NOMO-1 (cell line): ENCODE measurements at regions not wholly inside any gene's neighbourhood (a gene's known extent, or its start where the extent isn't known, plus 50 kb on each side); places are given as distances from the start of the nearest gene placed in this dataset.

ENCODE experiments used
- DNase-seq, 2 experiments: peaks; one replicate each; lab custom pipeline; 2025; ENCODE audit not compliant: unreplicated experiment in 2 of 2; lab: John Stamatoyannopoulos, UW

GRCh38 chr3:159796226-159796625 lies 192.4 kb upstream of the IL12A start:
- no peak for DNase-seq

DNA sequence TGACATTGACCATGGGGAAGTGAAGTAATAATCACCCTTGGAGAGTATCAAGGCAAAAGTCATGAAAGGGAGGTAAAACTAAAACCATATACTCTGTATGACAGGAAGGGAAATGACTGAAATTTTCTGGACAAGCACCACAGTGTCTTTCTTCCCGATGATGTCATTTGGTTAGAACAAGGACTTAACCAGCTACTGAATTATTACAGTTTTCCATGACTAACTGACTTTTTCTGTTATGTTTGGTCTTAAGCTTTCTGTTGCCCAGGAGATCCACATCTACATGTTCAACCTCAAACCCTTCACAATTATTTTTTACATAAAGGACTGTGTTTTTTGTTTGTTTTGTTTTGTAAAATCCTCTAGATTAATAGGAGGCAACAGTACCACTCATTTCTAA lies 191.9 kb upstream of the IL12A start:
- no peak for DNase-seq

- no peak for DNase-seq
These were observed 190.9 kb upstream of the IL12A start for GRCh38 chr3:159797771-159798170.

- DNase-seq, result no peak
These were observed 189.7 kb upstream of the IL12A start for GRCh38 chr3:159798951-159799350.

- DNase-seq, result no peak
These were observed 188.0 kb upstream of the IL12A start for GRCh38 chr3:159800434-159801155.

DNA sequence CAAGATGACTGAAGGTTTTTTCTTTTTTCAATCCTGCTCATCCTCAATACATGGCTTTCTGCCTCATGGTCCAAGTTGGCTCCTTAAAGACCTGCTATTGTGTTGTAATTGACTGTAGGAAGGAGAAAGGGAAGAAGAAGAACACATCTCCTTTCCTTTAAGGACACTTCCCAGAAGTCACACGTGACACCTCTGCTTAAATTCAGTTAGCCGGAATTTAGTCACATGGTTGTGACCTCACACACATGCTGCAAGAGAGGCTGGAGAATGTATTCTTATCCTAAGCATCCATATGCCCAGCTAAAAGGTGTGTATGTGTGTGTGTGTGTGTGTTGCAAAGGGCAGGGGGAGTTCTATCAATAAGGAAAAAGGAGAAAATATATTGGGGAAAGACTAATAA lies 185.8 kb upstream of the IL12A start:
- no peak for DNase-seq

DNA sequence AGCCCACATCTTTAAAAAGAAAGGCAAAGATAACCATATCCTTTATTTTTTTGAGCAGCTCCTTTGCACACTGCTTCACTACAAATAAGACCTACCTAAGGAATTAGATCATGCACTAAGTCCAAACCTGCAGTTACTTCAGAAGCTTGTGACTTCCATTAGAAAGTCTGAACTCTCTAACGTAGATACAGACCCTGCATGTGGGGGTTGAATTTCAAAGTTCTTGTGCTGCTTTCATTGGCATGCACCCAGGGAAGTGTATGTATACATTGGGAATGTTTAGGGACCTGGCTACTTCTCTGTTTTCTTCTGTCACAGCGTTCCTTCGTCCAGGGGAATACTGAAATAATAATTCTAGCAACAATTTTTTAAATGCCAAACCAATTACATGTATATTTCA lies 185.2 kb upstream of the IL12A start:
- DNase-seq, result no peak

DNA sequence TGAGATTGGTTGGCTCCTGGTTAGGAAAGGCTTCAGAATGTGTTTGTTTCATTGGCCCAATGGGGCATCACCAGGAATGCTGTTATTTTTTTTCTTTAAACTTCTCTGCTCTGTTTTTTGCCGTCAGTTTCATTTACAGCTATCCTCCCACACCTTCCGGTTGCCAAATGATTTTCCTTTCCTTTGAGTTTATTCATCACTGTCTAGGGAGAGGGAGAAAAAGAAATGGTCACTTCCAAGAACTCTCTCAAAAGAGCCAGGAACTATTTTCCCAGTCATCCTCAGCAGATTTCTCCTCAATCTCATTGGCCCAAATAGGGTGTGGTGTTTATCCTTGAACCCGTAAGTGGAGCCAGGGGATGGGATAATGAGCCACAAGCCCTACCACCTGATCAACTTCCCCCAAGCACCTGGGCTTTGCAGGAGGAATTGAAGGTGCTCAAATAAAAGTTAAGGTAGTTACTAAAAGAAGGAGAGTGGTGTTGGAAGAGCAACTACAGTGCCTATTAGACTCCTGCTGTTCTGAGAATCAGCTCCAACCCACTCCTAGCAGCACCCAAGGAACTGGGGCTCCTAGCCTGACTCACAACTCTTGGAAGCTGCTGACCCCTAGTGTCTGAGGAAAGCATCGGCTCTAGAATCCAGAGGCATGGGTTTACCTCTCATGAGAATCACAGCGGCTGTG lies 183.8 kb upstream of the IL12A start:
- DNase-seq, result peak; percentile 52 to 67

DNA sequence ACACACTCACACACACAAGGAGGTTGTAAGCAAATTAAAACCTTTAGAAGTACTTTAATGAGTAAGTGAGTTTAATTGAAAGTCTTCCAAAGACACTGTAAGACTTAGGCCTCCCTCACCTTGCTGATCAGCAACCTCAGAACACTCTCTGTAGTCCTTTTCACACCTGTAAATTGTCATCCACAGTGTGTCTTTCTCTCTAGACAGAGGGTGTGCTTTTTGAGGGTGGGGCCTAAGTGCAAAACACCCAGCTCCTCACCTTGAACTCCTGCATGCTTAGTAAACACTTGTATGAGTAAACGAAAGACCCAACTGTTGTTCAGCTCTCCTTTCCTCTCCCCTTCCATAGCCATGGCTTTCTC lies 183.2 kb upstream of the IL12A start:
- no peak for DNase-seq

- no peak for DNase-seq
These were observed 182.2 kb upstream of the IL12A start for GRCh38 chr3:159806412-159806811.

DNA sequence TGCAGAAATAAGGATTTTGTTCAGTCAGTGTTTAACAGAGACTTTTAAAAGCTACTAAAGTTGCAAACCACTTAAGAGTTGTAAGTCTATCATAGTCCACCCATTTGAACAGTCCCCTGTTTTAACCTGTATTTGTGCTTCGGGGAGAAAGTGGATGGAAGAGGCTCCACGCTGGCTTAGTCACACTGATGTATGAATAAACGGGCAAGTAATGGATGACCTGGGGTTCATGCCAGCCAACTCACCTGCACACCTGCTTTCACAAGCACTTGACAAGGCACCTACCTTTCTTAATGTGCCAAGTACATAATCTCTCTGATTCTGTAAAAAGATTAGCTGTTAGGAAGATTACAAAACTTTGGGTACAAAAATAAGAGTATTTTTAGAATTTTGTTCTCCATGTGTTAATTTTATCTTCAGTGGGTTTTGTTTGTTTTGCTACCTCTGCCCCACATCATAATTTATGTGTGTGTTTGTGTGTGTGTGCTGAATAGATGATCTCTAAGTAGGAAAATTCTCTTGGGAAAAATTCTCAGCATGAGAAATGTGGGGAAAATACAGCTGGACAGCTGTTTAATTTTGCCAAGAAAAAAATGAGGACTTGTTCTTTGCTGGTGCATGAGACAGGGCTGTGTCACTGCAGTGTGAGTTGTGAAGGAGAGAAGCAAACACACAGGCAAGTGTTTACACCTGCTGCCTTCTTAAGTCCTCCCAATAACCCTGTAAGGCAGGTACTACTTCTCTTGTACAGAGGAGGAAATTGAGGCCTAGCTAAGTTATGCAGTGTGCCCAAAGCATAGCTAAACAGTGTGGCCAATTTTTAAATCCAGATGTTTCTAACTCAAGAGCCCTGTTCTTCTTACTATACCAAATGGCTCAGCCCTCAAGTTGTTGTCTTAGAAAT lies 181.2 kb upstream of the IL12A start:
- DNase-seq, result no peak

- no peak for DNase-seq
These were observed 174.7 kb upstream of the IL12A start for GRCh38 chr3:159813822-159814531.

DNA sequence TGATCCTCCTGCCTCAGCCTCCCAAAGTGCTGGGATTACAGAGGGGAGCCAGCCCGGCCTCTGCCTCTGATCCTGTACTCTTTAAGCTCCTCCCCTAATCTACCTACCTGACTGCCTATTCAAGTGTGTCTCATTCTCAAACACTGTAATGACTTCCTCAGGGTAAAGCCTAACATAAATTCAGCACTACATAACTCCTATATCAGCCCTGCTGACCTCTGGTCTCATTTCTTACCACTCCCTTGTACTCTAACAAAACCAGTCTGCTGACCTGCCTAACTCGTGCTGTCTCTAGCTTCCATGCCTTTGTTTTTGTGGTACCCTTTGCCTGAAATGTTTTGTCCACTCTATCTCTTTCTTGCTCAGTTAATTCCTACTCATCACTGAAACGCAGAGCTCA lies 172.1 kb upstream of the IL12A start:
- no peak for DNase-seq

DNA sequence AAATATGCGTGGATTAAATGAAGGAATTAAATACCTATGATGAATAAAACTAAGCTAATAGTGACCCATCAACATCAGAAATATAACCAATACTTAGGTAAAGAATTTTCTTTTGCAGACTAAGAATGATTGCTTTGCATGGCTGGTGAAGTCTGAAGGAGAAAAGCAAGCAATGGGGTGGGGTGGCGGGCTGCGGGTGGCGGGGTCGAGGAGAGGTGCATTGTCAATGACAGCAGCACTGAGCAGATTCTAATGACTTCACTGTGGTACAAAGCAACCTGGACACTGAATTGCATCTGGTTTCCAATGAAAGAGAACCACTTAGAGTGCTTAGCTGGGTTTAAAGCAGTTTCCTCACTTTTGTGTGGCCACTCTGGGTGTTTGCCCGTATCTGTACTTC lies 171.5 kb upstream of the IL12A start:
- no peak for DNase-seq

DNA sequence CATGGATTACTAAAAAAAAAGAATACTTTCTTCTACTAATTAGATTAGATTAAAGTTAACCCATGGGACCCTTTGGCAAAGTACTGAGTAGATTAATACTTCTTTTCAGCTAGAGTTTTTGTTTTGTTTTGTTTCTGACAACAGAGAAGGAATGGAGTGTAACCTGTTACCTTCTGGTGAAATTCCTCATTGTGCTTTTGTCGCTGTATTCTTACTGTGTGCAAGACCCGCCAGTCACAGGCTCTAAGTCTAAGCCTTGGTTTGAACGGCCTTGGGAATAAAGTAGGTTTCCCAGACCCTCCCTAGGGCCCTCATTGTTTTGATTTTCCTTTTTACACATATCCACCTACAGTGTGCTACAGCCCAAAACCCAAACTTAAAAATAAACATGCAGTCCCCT lies 171.1 kb upstream of the IL12A start:
- DNase-seq, result no peak

GRCh38 chr3:159818399-159818798 lies 170.2 kb upstream of the IL12A start:
- no peak for DNase-seq

GRCh38 chr3:159818997-159819500 lies 169.6 kb upstream of the IL12A start:
- DNase-seq, result peak in 1 of 2 experiments; percentile 25

DNA sequence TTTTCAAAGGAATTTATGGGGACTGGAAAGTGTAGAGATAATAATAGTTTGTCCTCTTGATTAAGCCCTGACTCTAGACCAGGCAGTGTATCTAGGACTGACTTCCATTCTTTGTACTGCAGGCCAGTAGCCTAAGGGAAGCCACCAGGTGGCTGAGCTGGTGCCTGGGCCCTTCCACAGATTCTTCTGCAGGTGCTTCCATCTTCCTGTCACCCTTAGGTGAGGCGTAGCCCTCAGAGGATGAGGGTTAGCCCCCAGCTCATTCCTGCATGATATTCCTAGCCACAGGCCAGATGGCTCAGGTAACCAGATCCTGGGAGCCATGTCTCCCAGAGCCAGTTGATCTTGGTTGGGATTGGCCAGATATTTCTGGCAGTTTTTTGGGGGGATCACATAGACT lies 169.0 kb upstream of the IL12A start:
- DNase-seq, result no peak

DNA sequence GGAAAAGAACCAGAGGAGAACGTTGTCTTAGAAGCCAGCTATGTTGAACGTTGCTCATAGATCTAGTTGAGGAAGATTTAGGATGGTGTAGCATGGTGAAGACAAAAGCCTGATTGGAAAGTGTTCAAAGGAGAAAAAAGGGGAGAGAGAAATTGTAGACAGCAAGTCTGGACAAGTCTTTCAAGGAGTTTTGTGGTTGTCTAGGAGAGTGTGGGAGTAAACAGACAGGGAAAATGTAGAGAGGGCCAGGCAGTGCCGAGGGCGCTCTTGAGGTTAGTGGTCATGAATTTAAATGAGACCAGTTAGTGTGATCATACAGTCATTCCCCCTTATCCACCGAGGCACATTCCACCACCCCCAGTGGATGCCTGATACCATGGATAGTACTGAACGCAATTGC lies 167.5 kb upstream of the IL12A start:
- DNase-seq, result no peak

DNA sequence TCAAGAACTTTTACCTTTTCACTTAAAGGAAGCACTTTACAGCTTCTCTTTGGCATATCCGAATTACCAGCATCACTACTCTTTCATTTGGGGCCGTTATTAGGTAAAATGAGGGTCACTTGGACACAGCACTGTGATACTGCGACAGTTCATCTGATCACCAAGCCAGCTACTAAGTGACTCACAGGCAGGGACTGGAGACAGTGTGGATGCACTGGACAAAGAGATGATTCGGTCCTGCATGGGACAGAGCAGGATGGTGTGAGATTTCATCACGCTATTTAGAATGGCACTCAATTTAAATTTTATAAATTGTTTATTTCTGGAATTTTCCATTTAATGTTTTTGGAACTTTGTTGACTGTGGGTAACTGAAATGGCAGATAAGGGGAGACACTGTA lies 166.9 kb upstream of the IL12A start:
- DNase-seq, result no peak

GRCh38 chr3:159823780-159824179 lies 164.9 kb upstream of the IL12A start:
- DNase-seq, result no peak
